Endothelial cell of umbilical vein (primary cell): ENCODE measurements at regions not wholly inside any gene's neighbourhood (a gene's known extent, or its start where the extent isn't known, plus 50 kb on each side); places are given as distances from the start of the nearest gene placed in this dataset.

ENCODE experiments used
- BruUV-seq: library from RNA; stranded (reverse); fragments of 400-500 nt; replicated peaks from 2 replicates; lab custom pipeline; 2021; lab: Mats Ljungman, UMichigan
- CTCF ChIA-PET: fragments of 300-600, 350-600 bp; sonication (Branson Sonifier 250); formaldehyde crosslinking; loops from one replicate; lab custom pipeline; 2021; ENCODE audit warnings: antibody characterized with exemption, inconsistent platforms; lab: Charles Lee
- POLR2A ChIA-PET: fragments of 300-600, 350-600 bp; sonication (Branson Sonifier 250); formaldehyde crosslinking; loops from one replicate; lab custom pipeline; 2021; ENCODE audit warnings: antibody characterized with exemption, inconsistent platforms; lab: Charles Lee
- DNase-seq: peaks from one replicate; pipeline ENCODE4 v3.0.0-alpha.2; 2011; ENCODE audit warnings: low read depth, low spot score
- FAIRE-seq: peaks from 2 replicates; lab custom pipeline; 2011; peaks lifted over from hg19 to GRCh38; lab: Jason Lieb, UNC
- H2AFZ ChIP-seq: 2 replicates; pipeline ENCODE4 v1.6.0; 2012; ENCODE audit warnings: low read depth, low read length, control low read depth, inconsistent platforms
- H3K27ac ChIP-seq: 2 replicates; pipeline ENCODE4 v1.5.1; 2011; ENCODE audit warnings: low read depth, mild to moderate bottlenecking, control low read depth, low read length, moderate library complexity; ENCODE audit not compliant: insufficient read depth
- H3K27me3 ChIP-seq, 2 experiments: 2 replicates each; pipeline versions ENCODE4 v1.6.0 to v1.6.1; 2011; ENCODE audit warnings: low read length in 2 of 2, mixed read lengths in 1 of 2; ENCODE audit not compliant: control insufficient read depth in 2 of 2, insufficient read depth in 2 of 2
- H3K36me3 ChIP-seq, 2 experiments: 2 replicates in 1 of 2; 3 replicates in 1 of 2; pipeline ENCODE4 v1.5.1; 2011; ENCODE audit warnings: low read length in 2 of 2, mild to moderate bottlenecking in 1 of 2, moderate library complexity in 1 of 2; ENCODE audit not compliant: control insufficient read depth in 2 of 2, insufficient read depth in 2 of 2; ENCODE audit errors: extremely low read depth in 1 of 2
- H3K4me1 ChIP-seq: 3 replicates; pipeline ENCODE4 v1.5.1; 2011; ENCODE audit warnings: mild to moderate bottlenecking, low read length; ENCODE audit not compliant: control insufficient read depth, insufficient read depth; ENCODE audit errors: extremely low read depth
- H3K4me2 ChIP-seq: 2 replicates; pipeline ENCODE4 v1.6.1; 2011; ENCODE audit warnings: low read length, control low read depth, mixed read lengths; ENCODE audit not compliant: insufficient read depth
- H3K4me3 ChIP-seq, 3 experiments: fragments of 200-600 bp in 1 of 3; sonication (generic), shearing (Covaris generic) in 1 of 3; replicated peaks in 1 of 3; 2 replicates each; pipeline ENCODE4 v1.5.1; 2011 to 2016; ENCODE audit warnings: control low read depth in 3 of 3, low read length in 3 of 3, mild to moderate bottlenecking in 2 of 3, inconsistent platforms in 1 of 3, low read depth in 1 of 3, moderate library complexity in 1 of 3; ENCODE audit not compliant: insufficient read depth in 1 of 3
- H3K79me2 ChIP-seq: 2 replicates; pipeline ENCODE4 v1.6.0; 2012; ENCODE audit warnings: low read length, inconsistent platforms; ENCODE audit not compliant: control insufficient read depth, insufficient read depth
- H3K9ac ChIP-seq: replicated peaks from 2 replicates; pipeline ENCODE3; 2011; ENCODE audit warnings: low read length, control low read depth; ENCODE audit not compliant: insufficient read depth; ENCODE audit errors: extremely low read depth
- H3K9me1 ChIP-seq: replicated peaks from 3 replicates; pipeline ENCODE4 v1.6.0; 2011; ENCODE audit warnings: mild to moderate bottlenecking, low read length; ENCODE audit not compliant: control insufficient read depth, insufficient read depth; ENCODE audit errors: extremely low read depth
- H3K9me3 ChIP-seq: replicated peaks from 2 replicates; pipeline ENCODE4 v1.5.1; 2012; ENCODE audit warnings: low read length, inconsistent platforms; ENCODE audit not compliant: control insufficient read depth, insufficient read depth
- H4K20me1 ChIP-seq: replicated peaks from 2 replicates; pipeline ENCODE3; 2011; ENCODE audit warnings: mild to moderate bottlenecking, low read length; ENCODE audit not compliant: control insufficient read depth, insufficient read depth; ENCODE audit errors: extremely low read depth
- CTCF ChIP-seq, 2 donors: IDR thresholded peaks; 1 replicate in 1 of 2; 2 replicates in 1 of 2; pipeline ENCODE4 v1.5.1; 2011; ENCODE audit warnings: low read length in 2 of 2, mild to moderate bottlenecking in 2 of 2, moderate library complexity in 2 of 2, control low read depth in 1 of 2, inconsistent platforms in 1 of 2, low read depth in 1 of 2; ENCODE audit not compliant: insufficient read depth in 1 of 2; ENCODE audit errors: extremely low read depth in 1 of 2
- FOS ChIP-seq: IDR thresholded peaks from 2 replicates; pipeline ENCODE4 v1.6.1; 2011; ENCODE audit warnings: mild to moderate bottlenecking, low read length, moderate library complexity, borderline replicate concordance; ENCODE audit not compliant: insufficient read depth
- GATA2 ChIP-seq: IDR thresholded peaks from 2 replicates; pipeline ENCODE4 v1.7.0; 2011; ENCODE audit warnings: low read depth, mild to moderate bottlenecking, moderate library complexity, mixed read lengths, low read length; ENCODE audit not compliant: insufficient read length, insufficient read depth
- JUN ChIP-seq: IDR thresholded peaks from 2 replicates; pipeline ENCODE4 v1.6.1; 2011; ENCODE audit warnings: borderline replicate concordance, low read depth; ENCODE audit not compliant: insufficient read length, insufficient read depth
- MAX ChIP-seq: IDR thresholded peaks from 2 replicates; pipeline ENCODE4 v1.6.1; 2011; ENCODE audit not compliant: insufficient read depth, insufficient read length
- MYC ChIP-seq: IDR thresholded peaks from one replicate; pipeline ENCODE4 v1.6.1; 2011; ENCODE audit warnings: mild to moderate bottlenecking, low read depth, low read length
- POLR2A ChIP-seq: IDR thresholded peaks from 2 replicates; pipeline ENCODE4 v1.6.1; 2012; ENCODE audit warnings: low read depth, mild to moderate bottlenecking, control low read depth, low read length
- POLR2AphosphoS5 ChIP-seq: IDR thresholded peaks from 2 replicates; pipeline ENCODE4 v1.6.1; 2012; ENCODE audit warnings: low read depth, mild to moderate bottlenecking, control low read depth, low read length, moderate library complexity; ENCODE audit not compliant: insufficient read depth
- dilution Hi-C: fragments of 300-500 bp; cut with MboI; formaldehyde crosslinking; loops from one replicate; pipeline ENCODE4 v1.15.0; 2019; ENCODE audit warnings: low sequenced_read_pairs; ENCODE audit not compliant: extremely low pct_ligation_motif_present
- intact Hi-C: fragments of 100-400 bp; cut with micrococcal nuclease; formaldehyde crosslinking; loops from one replicate; pipeline ENCODE4 v1.10.0; 2022

DNA sequence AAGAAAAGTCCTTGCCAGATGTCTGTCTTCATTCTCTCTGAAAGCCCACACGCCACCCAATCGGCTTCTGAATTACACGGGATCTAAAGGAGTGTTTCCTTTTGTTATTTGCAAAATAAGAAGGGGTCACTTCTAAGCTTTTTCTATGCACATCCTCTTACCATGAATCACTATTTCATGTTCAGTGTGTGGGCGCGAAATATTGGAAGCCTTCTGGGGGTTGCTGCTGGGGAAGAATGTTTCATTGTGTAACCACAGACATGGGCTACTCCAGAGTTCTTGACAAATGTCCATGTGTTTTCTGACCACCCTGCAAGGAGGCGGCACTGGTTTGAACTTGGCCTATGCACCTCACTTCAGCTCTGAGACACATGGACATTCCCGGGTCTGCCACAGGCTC, 133.6 kb upstream of the APCDD1 start:
- no peaks in the 10 kb centered on the region for H3K9me3 ChIP-seq
- intact Hi-C loops (no loop called here), dilution Hi-C loops (no loop called here)
- no peak overlapping the region for H3K4me2 ChIP-seq
- H3K9ac ChIP-seq = no peak overlapping the region
- TF ChIP-seq CTCF (IDR thresholded peaks at IDR 0.05; ENCODE audit: extremely low read depth in 1 of 2, insufficient read depth in 1 of 2, low read depth in 1 of 2, low read length in 2 of 2) (no peak), JUN (no peak), FOS (no peak), MYC (no peak), MAX (no peak), POLR2A (no peak), POLR2AphosphoS5 (no peak), GATA2 (no peak)
- H3K36me3 ChIP-seq = no peaks in the 10 kb centered on the region
- BruUV-seq = no TSS peak
- H3K4me3 ChIP-seq = no peak overlapping the region
- H4K20me1 ChIP-seq = no peaks in the 10 kb centered on the region
- no peaks in the 10 kb centered on the region for H3K9me1 ChIP-seq
- H3K79me2 ChIP-seq = no peaks in the 10 kb centered on the region
- H3K27ac ChIP-seq = no peak overlapping the region
- no peaks in the 10 kb centered on the region for H3K4me1 ChIP-seq
- FAIRE-seq (no peak), DNase-seq (no peak)
- ChIA-PET POLR2A (no interaction called here), CTCF (interaction anchor here (0.7 to 2.0 kb wide), 16 partner anchors 9 to 350 kb away, joined by 3 to 13 read pairs (median 4); no protein-coding TSS in a partner anchor)
- H2AFZ ChIP-seq = no peak overlapping the region
- peaks cover 0 to 7% of the 10 kb centered on the region in 2 experiments for H3K27me3 ChIP-seq
